ENCODE measurements at regions not wholly inside any gene's neighbourhood (a gene's known extent, or its start where the extent isn't known, plus 50 kb on each side); places are given as distances from the start of the nearest gene placed in this dataset.

- H3K4me1 ChIP-seq, result no peaks in the 10 kb centered on the region
- H3K27me3 ChIP-seq, result no peaks in the 10 kb centered on the region
- H3K27ac ChIP-seq, result no peak overlapping the region
- 45 to 60% methylated on average over 2 of the region's 2 CpGs for WGBS, 2 donors
- TF ChIP-seq, protein P1, sequence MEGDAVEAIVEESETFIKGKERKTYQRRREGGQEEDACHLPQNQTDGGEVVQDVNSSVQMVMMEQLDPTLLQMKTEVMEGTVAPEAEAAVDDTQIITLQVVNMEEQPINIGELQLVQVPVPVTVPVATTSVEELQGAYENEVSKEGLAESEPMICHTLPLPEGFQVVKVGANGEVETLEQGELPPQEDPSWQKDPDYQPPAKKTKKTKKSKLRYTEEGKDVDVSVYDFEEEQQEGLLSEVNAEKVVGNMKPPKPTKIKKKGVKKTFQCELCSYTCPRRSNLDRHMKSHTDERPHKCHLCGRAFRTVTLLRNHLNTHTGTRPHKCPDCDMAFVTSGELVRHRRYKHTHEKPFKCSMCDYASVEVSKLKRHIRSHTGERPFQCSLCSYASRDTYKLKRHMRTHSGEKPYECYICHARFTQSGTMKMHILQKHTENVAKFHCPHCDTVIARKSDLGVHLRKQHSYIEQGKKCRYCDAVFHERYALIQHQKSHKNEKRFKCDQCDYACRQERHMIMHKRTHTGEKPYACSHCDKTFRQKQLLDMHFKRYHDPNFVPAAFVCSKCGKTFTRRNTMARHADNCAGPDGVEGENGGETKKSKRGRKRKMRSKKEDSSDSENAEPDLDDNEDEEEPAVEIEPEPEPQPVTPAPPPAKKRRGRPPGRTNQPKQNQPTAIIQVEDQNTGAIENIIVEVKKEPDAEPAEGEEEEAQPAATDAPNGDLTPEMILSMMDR (IDR thresholded peaks at IDR 0.05), result no peak
- TF ChIP-seq EP300 (IDR thresholded peaks at IDR 0.05) (no peak), POLR2AphosphoS5 (IDR thresholded peaks at IDR 0.05) (no peak)
- no peaks in the 10 kb centered on the region for H3K9me3 ChIP-seq
- H3K36me3 ChIP-seq, result no peaks in the 10 kb centered on the region
- ATAC-seq (ENCODE audit: low FRiP score in 2 of 2), result no peak
- no peak for DNase-seq
- no peak overlapping the region for H3K4me3 ChIP-seq
Measured at GRCh38 chrX:134747006-134747405, 50.0 kb downstream of the PABIR2 start.

- no peak overlapping the region for H3K4me3 ChIP-seq
- no peak for ATAC-seq (ENCODE audit: low FRiP score in 2 of 2)
- no peaks in the 10 kb centered on the region for H3K27me3 ChIP-seq
- 89 to 91% methylated on average over 3 of the region's 3 CpGs for WGBS, 2 donors
- H3K9me3 ChIP-seq, result no peaks in the 10 kb centered on the region
- H3K27ac ChIP-seq, result no peak overlapping the region
- no peak for DNase-seq
- H3K36me3 ChIP-seq, result no peaks in the 10 kb centered on the region
- no peaks in the 10 kb centered on the region for H3K4me1 ChIP-seq
- TF ChIP-seq, protein P1 (IDR thresholded peaks at IDR 0.05), result no peak
- no peak for TF ChIP-seq POLR2A (IDR thresholded peaks at IDR 0.05)
- no peak for TF ChIP-seq POLR2AphosphoS5 (IDR thresholded peaks at IDR 0.05)
- no peak for TF ChIP-seq EP300 (IDR thresholded peaks at IDR 0.05)
Measured at GRCh38 chrX:134746410-134746785, 50.6 kb downstream of the PABIR2 start.

DNA sequence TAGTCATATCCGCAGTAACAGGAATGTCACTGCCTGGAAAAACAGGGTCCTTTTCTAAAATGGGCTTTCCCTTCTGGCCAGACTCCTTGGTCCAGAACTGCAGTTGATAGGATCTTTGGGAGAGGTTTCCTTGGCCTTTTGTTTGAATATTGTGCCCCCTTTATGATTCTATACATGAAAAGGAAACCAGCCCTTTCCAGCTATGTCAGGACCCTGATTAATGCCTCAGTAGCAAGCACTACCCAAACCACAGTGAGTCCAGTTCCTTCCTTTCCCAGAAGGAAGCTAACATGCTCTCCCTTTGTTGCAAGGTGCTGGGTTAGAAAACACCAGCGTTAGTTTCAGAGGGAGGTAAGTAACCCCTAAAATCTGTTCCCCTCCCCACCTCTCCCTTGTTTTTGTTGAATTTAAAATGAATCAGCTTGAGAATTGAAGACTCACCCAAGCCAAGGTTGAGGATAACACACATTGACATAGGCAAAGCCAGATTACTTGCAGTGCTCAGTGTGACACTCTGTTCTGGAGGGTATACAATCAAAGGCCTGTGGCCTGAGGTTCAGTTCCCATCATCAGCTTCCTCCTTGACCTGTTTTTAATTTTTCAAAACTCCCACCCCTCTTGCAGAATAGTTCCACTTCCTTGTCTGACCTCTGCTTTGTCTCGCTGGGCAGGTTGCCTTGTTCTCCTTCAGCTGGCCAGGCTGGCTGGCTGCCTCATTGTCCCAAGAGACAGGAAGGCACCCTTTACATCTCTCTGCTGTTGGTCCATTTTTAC, 51.2 kb downstream of the PABIR2 start:
- no peak for TF ChIP-seq EP300 (IDR thresholded peaks at IDR 0.05)
- TF ChIP-seq POLR2A (IDR thresholded peaks at IDR 0.05), result no peak
- TF ChIP-seq, protein P1 (IDR thresholded peaks at IDR 0.05), result no peak
- no peak for TF ChIP-seq POLR2AphosphoS5 (IDR thresholded peaks at IDR 0.05)
- H3K27me3 ChIP-seq, result no peaks in the 10 kb centered on the region
- H3K27ac ChIP-seq, result no peak overlapping the region
- DNase-seq (no peak), ATAC-seq (ENCODE audit: low FRiP score in 2 of 2) (no peak)
- H3K36me3 ChIP-seq, result no peaks in the 10 kb centered on the region
- no peaks in the 10 kb centered on the region for H3K4me1 ChIP-seq
- no peak overlapping the region for H3K4me3 ChIP-seq
- H3K9me3 ChIP-seq, result no peaks in the 10 kb centered on the region
- WGBS, 2 donors, result 56 to 73% methylated on average over 3 of the region's 3 CpGs

- no peaks in the 10 kb centered on the region for H3K9me3 ChIP-seq
- H3K27me3 ChIP-seq, result no peaks in the 10 kb centered on the region
- ATAC-seq (ENCODE audit: low FRiP score in 2 of 2) (peak in 1 of 2 donors; percentile 73), DNase-seq (no peak)
- no peaks in the 10 kb centered on the region for H3K36me3 ChIP-seq
- TF ChIP-seq POLR2AphosphoS5 (IDR thresholded peaks at IDR 0.05), result no peak
- no peak for TF ChIP-seq POLR2A (IDR thresholded peaks at IDR 0.05)
- TF ChIP-seq, protein P1 (IDR thresholded peaks at IDR 0.05), result no peak
- TF ChIP-seq EP300 (IDR thresholded peaks at IDR 0.05), result no peak
- 92 to 94% methylated on average over 1 of the region's 1 CpG for WGBS, 2 donors
- H3K4me3 ChIP-seq, result no peak overlapping the region
- H3K4me1 ChIP-seq, result no peaks in the 10 kb centered on the region
- H3K27ac ChIP-seq, result no peak overlapping the region
Measured at GRCh38 chrX:134743091-134743490, 53.9 kb downstream of the PABIR2 start.

GRCh38 chrX:134742573-134742972, 54.4 kb downstream of the PABIR2 start:
- 87 to 91% methylated on average over 2 of the region's 2 CpGs for WGBS, 2 donors
- TF ChIP-seq POLR2AphosphoS5 (IDR thresholded peaks at IDR 0.05) (no peak), POLR2A (IDR thresholded peaks at IDR 0.05) (no peak), EP300 (IDR thresholded peaks at IDR 0.05) (no peak)
- TF ChIP-seq, protein P1 (IDR thresholded peaks at IDR 0.05), result no peak
- Histone ChIP-seq H3K27ac (no peak overlapping the region), H3K27me3 (no peaks in the 10 kb centered on the region), H3K9me3 (no peaks in the 10 kb centered on the region), H3K36me3 (no peaks in the 10 kb centered on the region), H3K4me1 (no peaks in the 10 kb centered on the region), H3K4me3 (no peak overlapping the region)
- ATAC-seq (ENCODE audit: low FRiP score in 2 of 2) (no peak), DNase-seq (no peak)

Measured in upper lobe of left lung (tissue), 6 donors.